NB4 (cell line): ENCODE measurements at regions not wholly inside any gene's neighbourhood (a gene's known extent, or its start where the extent isn't known, plus 50 kb on each side); places are given as distances from the start of the nearest gene placed in this dataset.

ENCODE experiments used
- POLR2A ChIP-seq: IDR thresholded peaks from 2 replicates; pipeline ENCODE4 v1.6.1; 2011; ENCODE audit warnings: mild to moderate bottlenecking; ENCODE audit not compliant: insufficient read length; ENCODE audit errors: extremely low read depth
- TF ChIP-seq, protein P1 (sequence below): IDR thresholded peaks from one replicate; pipeline ENCODE4 v1.5.1; 2012; ENCODE audit warnings: low read depth, low read length
- TF ChIP-seq, protein P2 (sequence below): IDR thresholded peaks from 2 replicates; pipeline ENCODE4 v1.6.1; 2011; ENCODE audit warnings: low read depth, low read length

- TF ChIP-seq, protein P1, sequence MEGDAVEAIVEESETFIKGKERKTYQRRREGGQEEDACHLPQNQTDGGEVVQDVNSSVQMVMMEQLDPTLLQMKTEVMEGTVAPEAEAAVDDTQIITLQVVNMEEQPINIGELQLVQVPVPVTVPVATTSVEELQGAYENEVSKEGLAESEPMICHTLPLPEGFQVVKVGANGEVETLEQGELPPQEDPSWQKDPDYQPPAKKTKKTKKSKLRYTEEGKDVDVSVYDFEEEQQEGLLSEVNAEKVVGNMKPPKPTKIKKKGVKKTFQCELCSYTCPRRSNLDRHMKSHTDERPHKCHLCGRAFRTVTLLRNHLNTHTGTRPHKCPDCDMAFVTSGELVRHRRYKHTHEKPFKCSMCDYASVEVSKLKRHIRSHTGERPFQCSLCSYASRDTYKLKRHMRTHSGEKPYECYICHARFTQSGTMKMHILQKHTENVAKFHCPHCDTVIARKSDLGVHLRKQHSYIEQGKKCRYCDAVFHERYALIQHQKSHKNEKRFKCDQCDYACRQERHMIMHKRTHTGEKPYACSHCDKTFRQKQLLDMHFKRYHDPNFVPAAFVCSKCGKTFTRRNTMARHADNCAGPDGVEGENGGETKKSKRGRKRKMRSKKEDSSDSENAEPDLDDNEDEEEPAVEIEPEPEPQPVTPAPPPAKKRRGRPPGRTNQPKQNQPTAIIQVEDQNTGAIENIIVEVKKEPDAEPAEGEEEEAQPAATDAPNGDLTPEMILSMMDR, result no peak
- no peak for TF ChIP-seq POLR2A
- TF ChIP-seq, protein P2, sequence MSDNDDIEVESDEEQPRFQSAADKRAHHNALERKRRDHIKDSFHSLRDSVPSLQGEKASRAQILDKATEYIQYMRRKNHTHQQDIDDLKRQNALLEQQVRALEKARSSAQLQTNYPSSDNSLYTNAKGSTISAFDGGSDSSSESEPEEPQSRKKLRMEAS, result no peak
Observed at GRCh38 chr4:44086753-44087152, 361.9 kb downstream of the KCTD8 start.
